ENCODE measurements at regions not wholly inside any gene's neighbourhood (a gene's known extent, or its start where the extent isn't known, plus 50 kb on each side); places are given as distances from the start of the nearest gene placed in this dataset.
"Not testable (repeated sequence)": the region's sequence is repeated elsewhere in the genome, so short reads cannot be mapped to it uniquely, and the experiment has no call there.

GRCh38 chr10:36738738-36739431, 386.5 kb upstream of the ANKRD30A start:
- ATAC-seq (no peak), DNase-seq (no peak), FAIRE-seq (no peak)
- Histone ChIP-seq H3K36me3 (no peaks in the 10 kb centered on the region), H3K4me1 (no peaks in the 10 kb centered on the region), H3K27me3 (no peaks in the 10 kb centered on the region), H3K27ac (no peak overlapping the region), H3K4me3 (no peak overlapping the region), H3K9me3 (no peaks in the 10 kb centered on the region)
- intact Hi-C loops (cut with DNase I) = no loop called here
- TF ChIP-seq, protein P1, sequence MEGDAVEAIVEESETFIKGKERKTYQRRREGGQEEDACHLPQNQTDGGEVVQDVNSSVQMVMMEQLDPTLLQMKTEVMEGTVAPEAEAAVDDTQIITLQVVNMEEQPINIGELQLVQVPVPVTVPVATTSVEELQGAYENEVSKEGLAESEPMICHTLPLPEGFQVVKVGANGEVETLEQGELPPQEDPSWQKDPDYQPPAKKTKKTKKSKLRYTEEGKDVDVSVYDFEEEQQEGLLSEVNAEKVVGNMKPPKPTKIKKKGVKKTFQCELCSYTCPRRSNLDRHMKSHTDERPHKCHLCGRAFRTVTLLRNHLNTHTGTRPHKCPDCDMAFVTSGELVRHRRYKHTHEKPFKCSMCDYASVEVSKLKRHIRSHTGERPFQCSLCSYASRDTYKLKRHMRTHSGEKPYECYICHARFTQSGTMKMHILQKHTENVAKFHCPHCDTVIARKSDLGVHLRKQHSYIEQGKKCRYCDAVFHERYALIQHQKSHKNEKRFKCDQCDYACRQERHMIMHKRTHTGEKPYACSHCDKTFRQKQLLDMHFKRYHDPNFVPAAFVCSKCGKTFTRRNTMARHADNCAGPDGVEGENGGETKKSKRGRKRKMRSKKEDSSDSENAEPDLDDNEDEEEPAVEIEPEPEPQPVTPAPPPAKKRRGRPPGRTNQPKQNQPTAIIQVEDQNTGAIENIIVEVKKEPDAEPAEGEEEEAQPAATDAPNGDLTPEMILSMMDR (IDR thresholded peaks at IDR 0.05) = no peak
- WGBS, 2 donors = 86 to 93% methylated on average over 4 of the region's 4 CpGs

- ATAC-seq (no peak), DNase-seq (no peak), FAIRE-seq (no peak)
- H3K36me3 ChIP-seq = no peaks in the 10 kb centered on the region
- WGBS, 2 donors = 88 to 98% methylated on average over 1 of the region's 1 CpG
- H3K27ac ChIP-seq = no peak overlapping the region
- H3K27me3 ChIP-seq = no peaks in the 10 kb centered on the region
- intact Hi-C loops (cut with DNase I) = no loop called here
- H3K4me1 ChIP-seq = no peaks in the 10 kb centered on the region
- no peak overlapping the region for H3K4me3 ChIP-seq
- TF ChIP-seq, protein P1 (IDR thresholded peaks at IDR 0.05) = no peak
- H3K9me3 ChIP-seq = no peaks in the 10 kb centered on the region
These were observed 389.1 kb upstream of the ANKRD30A start for GRCh38 chr10:36736311-36736710.

GRCh38 chr10:36734590-36734989, 390.8 kb upstream of the ANKRD30A start:
- DNase-seq = peak in 1 of 6 donors; percentile 44
- H3K4me3 ChIP-seq; ATAC-seq; H3K4me1 ChIP-seq; FAIRE-seq; H3K36me3 ChIP-seq; intact Hi-C loops (cut with DNase I); H3K27ac ChIP-seq; H3K9me3 ChIP-seq; H3K27me3 ChIP-seq: not testable (repeated sequence)
- WGBS, 2 donors = 90 to 100% methylated on average over 17 to 21 of the region's 21 CpGs

- no peaks in the 10 kb centered on the region for H3K27me3 ChIP-seq
- TF ChIP-seq, protein P1 (IDR thresholded peaks at IDR 0.05) = no peak
- ATAC-seq (no peak), FAIRE-seq (no peak), DNase-seq (no peak)
- intact Hi-C loops (cut with DNase I) = no loop called here
- H3K4me3 ChIP-seq = no peak overlapping the region
- H3K27ac ChIP-seq = no peak overlapping the region
- H3K36me3 ChIP-seq = no peaks in the 10 kb centered on the region
- H3K4me1 ChIP-seq = no peaks in the 10 kb centered on the region
- 60 to 89% methylated on average over 5 to 6 of the region's 6 CpGs for WGBS, 2 donors
- no peaks in the 10 kb centered on the region for H3K9me3 ChIP-seq
These were observed 395.1 kb upstream of the ANKRD30A start for GRCh38 chr10:36730316-36730715.

- ATAC-seq = no peak
- Histone ChIP-seq H3K27me3 (no peaks in the 10 kb centered on the region), H3K27ac (no peak overlapping the region), H3K4me1 (no peaks in the 10 kb centered on the region), H3K36me3 (no peaks in the 10 kb centered on the region), H3K4me3 (no peak overlapping the region), H3K9me3 (no peaks in the 10 kb centered on the region)
- DNase-seq = no peak
- intact Hi-C loops (cut with DNase I) = no loop called here
- 60 to 62% methylated on average over 2 of the region's 2 CpGs for WGBS, 2 donors
- FAIRE-seq = no peak
- TF ChIP-seq, protein P1 (IDR thresholded peaks at IDR 0.05) = no peak
These were observed 396.8 kb upstream of the ANKRD30A start for GRCh38 chr10:36728626-36729025.
